Stimulated activated CD4-positive, alpha-beta T cell treated with anti-CD3 and anti-CD28 coated beads, TNF-alpha, amount 100 ng/mL, for 24 hours (primary cell): ENCODE measurements at regions not wholly inside any gene's neighbourhood (a gene's known extent, or its start where the extent isn't known, plus 50 kb on each side); places are given as distances from the start of the nearest gene placed in this dataset.
"Not testable (repeated sequence)": the region's sequence is repeated elsewhere in the genome, so short reads cannot be mapped to it uniquely, and the experiment has no call there.

Experiments used
- DNase-seq, 3 experiments: peaks; one replicate each; pipeline ENCODE4 v3.0.0-alpha.2; 2020; ENCODE audit warnings: low read depth in 3 of 3

GRCh38 chr9:107793541-107793940 lies 304.0 kb upstream of the KLF4 start:
- no peak for DNase-seq

- no peak for DNase-seq
Observed at GRCh38 chr9:107792596-107792995, 303.0 kb upstream of the KLF4 start.

GRCh38 chr9:107792006-107792405 lies 302.4 kb upstream of the KLF4 start:
- DNase-seq: no peak

GRCh38 chr9:107789001-107789700 lies 299.6 kb upstream of the KLF4 start:
- no peak for DNase-seq

GRCh38 chr9:107786561-107786960 lies 297.0 kb upstream of the KLF4 start:
- no peak for DNase-seq

- no peak for DNase-seq
Observed at GRCh38 chr9:107784235-107784958, 294.8 kb upstream of the KLF4 start.

- no peak for DNase-seq
Observed at GRCh38 chr9:107782789-107783188, 293.2 kb upstream of the KLF4 start.

GRCh38 chr9:107782381-107782780 lies 292.8 kb upstream of the KLF4 start:
- no peak for DNase-seq

GRCh38 chr9:107780960-107781359 lies 291.4 kb upstream of the KLF4 start:
- DNase-seq: no peak

GRCh38 chr9:107779731-107780130 lies 290.2 kb upstream of the KLF4 start:
- DNase-seq: no peak

GRCh38 chr9:107778661-107779060 lies 289.1 kb upstream of the KLF4 start:
- DNase-seq: no peak

GRCh38 chr9:107774099-107774498 lies 284.5 kb upstream of the KLF4 start:
- DNase-seq: not testable (repeated sequence)

- no peak for DNase-seq
Observed at GRCh38 chr9:107772988-107773387, 283.4 kb upstream of the KLF4 start.

- DNase-seq: no peak
Observed at GRCh38 chr9:107770716-107771115, 281.1 kb upstream of the KLF4 start.

GRCh38 chr9:107768224-107768623 lies 278.7 kb upstream of the KLF4 start:
- DNase-seq: no peak

- no peak for DNase-seq
Observed at GRCh38 chr9:107767711-107768110, 278.1 kb upstream of the KLF4 start.

- not testable (repeated sequence) for DNase-seq
Observed at GRCh38 chr9:107763469-107763868, 273.9 kb upstream of the KLF4 start.

GRCh38 chr9:107761307-107761706 lies 271.7 kb upstream of the KLF4 start:
- no peak for DNase-seq

GRCh38 chr9:107760469-107761242 lies 271.1 kb upstream of the KLF4 start:
- no peak for DNase-seq

GRCh38 chr9:107759823-107760166 lies 270.2 kb upstream of the KLF4 start:
- no peak for DNase-seq

- no peak for DNase-seq
Observed at GRCh38 chr9:107759009-107759822, 269.6 kb upstream of the KLF4 start.

GRCh38 chr9:107756091-107756490 lies 266.5 kb upstream of the KLF4 start:
- no peak for DNase-seq
